ENCODE measurements at regions not wholly inside any gene's neighbourhood (a gene's known extent, or its start where the extent isn't known, plus 50 kb on each side); places are given as distances from the start of the nearest gene placed in this dataset.

GRCh38 chr4:104210420-104210819 lies 284.3 kb downstream of the CXXC4 start:
- DNase-seq (ENCODE audit: low read depth in 2 of 2), result no peak
- no peak overlapping the region for H2AFZ ChIP-seq (ENCODE audit: low read length)

GRCh38 chr4:104206784-104207183 lies 287.9 kb downstream of the CXXC4 start:
- Histone ChIP-seq H3K27me3 (ENCODE audit: control insufficient read depth, insufficient read depth, low read length) (no peaks in the 10 kb centered on the region), H3K4me1 (ENCODE audit: control insufficient read depth, extremely low read depth, insufficient read depth, low read length) (no peaks in the 10 kb centered on the region), H3K9me3 (ENCODE audit: control insufficient read depth, insufficient read depth, low read depth, low read length) (no peaks in the 10 kb centered on the region), H3K27ac (ENCODE audit: insufficient read depth, low read length) (no peak overlapping the region), H2AFZ (ENCODE audit: low read length) (no peak overlapping the region), H3K4me2 (ENCODE audit: extremely low read depth, insufficient read depth, low read length) (no peak overlapping the region), H4K20me1 (ENCODE audit: control insufficient read depth, extremely low read depth, insufficient read depth, low read length) (no peaks in the 10 kb centered on the region), H3K79me2 (ENCODE audit: control insufficient read depth, insufficient read depth, low read length) (no peaks in the 10 kb centered on the region), H3K36me3 (ENCODE audit: control insufficient read depth, insufficient read depth, low read length) (no peaks in the 10 kb centered on the region), H3K4me3 (replicated peaks in 1 of 4; ENCODE audit: control extremely low read depth in 1 of 4, insufficient read depth in 1 of 4, low read depth in 3 of 4, low read length in 4 of 4) (no peak overlapping the region), H3K9ac (ENCODE audit: insufficient read depth, low read length) (no peak overlapping the region)
- no peak for TF ChIP-seq CTCF (conservative IDR thresholded peaks at IDR 0.05 in 1 of 2, IDR thresholded peaks at IDR 0.05 in 1 of 2; ENCODE audit: low read depth in 1 of 2, low read length in 2 of 2)
- no peak for TF ChIP-seq EZH2 (IDR thresholded peaks at IDR 0.05; ENCODE audit: low read length, missing control alignments)
- DNase-seq (ENCODE audit: low read depth in 2 of 2), result no peak

More at GRCh38 chr4:104210420-104210819, 284.3 kb downstream of the CXXC4 start:
- H4K20me1 ChIP-seq (ENCODE audit: control insufficient read depth, extremely low read depth, insufficient read depth, low read length), result no peaks in the 10 kb centered on the region
- H3K79me2 ChIP-seq (ENCODE audit: control insufficient read depth, insufficient read depth, low read length), result no peaks in the 10 kb centered on the region
- no peaks in the 10 kb centered on the region for H3K9me3 ChIP-seq (ENCODE audit: control insufficient read depth, insufficient read depth, low read depth, low read length)
- no peaks in the 10 kb centered on the region for H3K36me3 ChIP-seq (ENCODE audit: control insufficient read depth, insufficient read depth, low read length)
- no peak overlapping the region for H3K27ac ChIP-seq (ENCODE audit: insufficient read depth, low read length)
- H3K4me2 ChIP-seq (ENCODE audit: extremely low read depth, insufficient read depth, low read length), result no peak overlapping the region
- no peaks in the 10 kb centered on the region for H3K27me3 ChIP-seq (ENCODE audit: control insufficient read depth, insufficient read depth, low read length)
- H3K4me1 ChIP-seq (ENCODE audit: control insufficient read depth, extremely low read depth, insufficient read depth, low read length), result no peaks in the 10 kb centered on the region
- TF ChIP-seq EZH2 (IDR thresholded peaks at IDR 0.05; ENCODE audit: low read length, missing control alignments) (no peak), CTCF (conservative IDR thresholded peaks at IDR 0.05 in 1 of 2, IDR thresholded peaks at IDR 0.05 in 1 of 2; ENCODE audit: low read depth in 1 of 2, low read length in 2 of 2) (no peak)
- H3K4me3 ChIP-seq (replicated peaks in 1 of 4; ENCODE audit: control extremely low read depth in 1 of 4, insufficient read depth in 1 of 4, low read depth in 3 of 4, low read length in 4 of 4), result no peak overlapping the region
- H3K9ac ChIP-seq (ENCODE audit: insufficient read depth, low read length), result no peak overlapping the region

- no peak for TF ChIP-seq EZH2 (IDR thresholded peaks at IDR 0.05; ENCODE audit: low read length, missing control alignments)
- TF ChIP-seq CTCF (conservative IDR thresholded peaks at IDR 0.05 in 1 of 2, IDR thresholded peaks at IDR 0.05 in 1 of 2; ENCODE audit: low read depth in 1 of 2, low read length in 2 of 2), result no peak
- H3K27me3 ChIP-seq (ENCODE audit: control insufficient read depth, insufficient read depth, low read length), result no peaks in the 10 kb centered on the region
- no peak overlapping the region for H3K4me2 ChIP-seq (ENCODE audit: extremely low read depth, insufficient read depth, low read length)
- no peak overlapping the region for H3K27ac ChIP-seq (ENCODE audit: insufficient read depth, low read length)
- H4K20me1 ChIP-seq (ENCODE audit: control insufficient read depth, extremely low read depth, insufficient read depth, low read length), result no peaks in the 10 kb centered on the region
- no peak overlapping the region for H2AFZ ChIP-seq (ENCODE audit: low read length)
- H3K4me3 ChIP-seq (replicated peaks in 1 of 4; ENCODE audit: control extremely low read depth in 1 of 4, insufficient read depth in 1 of 4, low read depth in 3 of 4, low read length in 4 of 4), result no peak overlapping the region
- no peaks in the 10 kb centered on the region for H3K36me3 ChIP-seq (ENCODE audit: control insufficient read depth, insufficient read depth, low read length)
- H3K9me3 ChIP-seq (ENCODE audit: control insufficient read depth, insufficient read depth, low read depth, low read length), result no peaks in the 10 kb centered on the region
- no peaks in the 10 kb centered on the region for H3K4me1 ChIP-seq (ENCODE audit: control insufficient read depth, extremely low read depth, insufficient read depth, low read length)
- DNase-seq (ENCODE audit: low read depth in 2 of 2), result no peak
- H3K79me2 ChIP-seq (ENCODE audit: control insufficient read depth, insufficient read depth, low read length), result no peaks in the 10 kb centered on the region
- no peak overlapping the region for H3K9ac ChIP-seq (ENCODE audit: insufficient read depth, low read length)
Observed at GRCh38 chr4:104205116-104205515, 289.6 kb downstream of the CXXC4 start.
